Activated CD8-positive, alpha-beta T cell treated with anti-CD3 and anti-CD28 coated beads for 36 hours (primary cell): ENCODE measurements at regions not wholly inside any gene's neighbourhood (a gene's known extent, or its start where the extent isn't known, plus 50 kb on each side); places are given as distances from the start of the nearest gene placed in this dataset.
"Not testable (repeated sequence)": the region's sequence is repeated elsewhere in the genome, so short reads cannot be mapped to it uniquely, and the experiment has no call there.

Experiments
- ATAC-seq: fragments of 200-7000 bp; cut with Tn5 transposase; one replicate; pipeline ENCODE4 v1.10.0; 2021; ENCODE audit warnings: mild to moderate bottlenecking, moderate library complexity
- CTCF ChIA-PET: fragments of 350-600 bp; sonication (Branson Sonifier 250); formaldehyde crosslinking; loops from one replicate; lab custom pipeline; 2021; ENCODE audit warnings: antibody characterized with exemption; lab: Charles Lee
- POLR2A ChIA-PET: fragments of 350-600 bp; sonication (Branson Sonifier 250); formaldehyde crosslinking; loops from one replicate; lab custom pipeline; 2021; ENCODE audit warnings: antibody characterized with exemption; lab: Charles Lee
- DNase-seq: peaks from one replicate; pipeline ENCODE4 v3.0.0-alpha.2; 2020
- H3K27ac Mint-ChIP-seq: one replicate; pipeline ENCODE4 v1.8.0; 2021; ENCODE audit warnings: mild to moderate bottlenecking, mixed read lengths
- H3K27me3 Mint-ChIP-seq: one replicate; pipeline ENCODE4 v1.8.0; 2021; ENCODE audit warnings: mixed read lengths
- H3K36me3 Mint-ChIP-seq: one replicate; pipeline ENCODE4 v1.8.0; 2021; ENCODE audit warnings: low read depth, mixed read lengths
- H3K4me1 Mint-ChIP-seq: one replicate; pipeline ENCODE4 v1.8.0; 2021; ENCODE audit warnings: low read depth, mixed read lengths
- H3K4me3 Mint-ChIP-seq: one replicate; pipeline ENCODE4 v1.8.0; 2021; ENCODE audit warnings: mild to moderate bottlenecking, moderate library complexity, mixed read lengths
- H3K9me3 Mint-ChIP-seq: one replicate; pipeline ENCODE4 v1.8.0; 2021; ENCODE audit warnings: mixed read lengths
- intact Hi-C: fragments of 100-400 bp; cut with micrococcal nuclease; formaldehyde crosslinking; loops from one replicate; pipeline ENCODE4 v1.10.0; 2022
- TF ChIP-seq, protein P1 (sequence below): fragments of 200-600 bp; IDR thresholded peaks from one replicate; pipeline ENCODE4 v1.8.0; 2022; ENCODE audit warnings: antibody characterized with exemption, mild to moderate bottlenecking

- CTCF ChIA-PET, result no interaction called here
- POLR2A ChIA-PET, result no interaction called here
- intact Hi-C loops, result no loop called here
- H3K36me3 Mint-ChIP-seq, result no peaks in the 10 kb centered on the region
- ATAC-seq (no peak), DNase-seq (no peak)
- H3K27ac Mint-ChIP-seq, result no peak overlapping the region
- no peaks in the 10 kb centered on the region for H3K27me3 Mint-ChIP-seq
- H3K4me3 Mint-ChIP-seq, result no peak overlapping the region
- H3K9me3 Mint-ChIP-seq, result peaks cover 2% of the 10 kb centered on the region
- TF ChIP-seq, protein P1, sequence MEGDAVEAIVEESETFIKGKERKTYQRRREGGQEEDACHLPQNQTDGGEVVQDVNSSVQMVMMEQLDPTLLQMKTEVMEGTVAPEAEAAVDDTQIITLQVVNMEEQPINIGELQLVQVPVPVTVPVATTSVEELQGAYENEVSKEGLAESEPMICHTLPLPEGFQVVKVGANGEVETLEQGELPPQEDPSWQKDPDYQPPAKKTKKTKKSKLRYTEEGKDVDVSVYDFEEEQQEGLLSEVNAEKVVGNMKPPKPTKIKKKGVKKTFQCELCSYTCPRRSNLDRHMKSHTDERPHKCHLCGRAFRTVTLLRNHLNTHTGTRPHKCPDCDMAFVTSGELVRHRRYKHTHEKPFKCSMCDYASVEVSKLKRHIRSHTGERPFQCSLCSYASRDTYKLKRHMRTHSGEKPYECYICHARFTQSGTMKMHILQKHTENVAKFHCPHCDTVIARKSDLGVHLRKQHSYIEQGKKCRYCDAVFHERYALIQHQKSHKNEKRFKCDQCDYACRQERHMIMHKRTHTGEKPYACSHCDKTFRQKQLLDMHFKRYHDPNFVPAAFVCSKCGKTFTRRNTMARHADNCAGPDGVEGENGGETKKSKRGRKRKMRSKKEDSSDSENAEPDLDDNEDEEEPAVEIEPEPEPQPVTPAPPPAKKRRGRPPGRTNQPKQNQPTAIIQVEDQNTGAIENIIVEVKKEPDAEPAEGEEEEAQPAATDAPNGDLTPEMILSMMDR, result no peak
- H3K4me1 Mint-ChIP-seq, result no peaks in the 10 kb centered on the region
Observed at GRCh38 chr2:66109419-66109818, 325.5 kb upstream of the MEIS1 start.

- ATAC-seq (no peak), DNase-seq (no peak)
- Mint-ChIP-seq H3K4me1 (no peaks in the 10 kb centered on the region), H3K9me3 (peaks cover 2% of the 10 kb centered on the region), H3K4me3 (no peak overlapping the region), H3K27ac (no peak overlapping the region), H3K27me3 (no peaks in the 10 kb centered on the region), H3K36me3 (no peaks in the 10 kb centered on the region)
- CTCF ChIA-PET, result no interaction called here
- POLR2A ChIA-PET, result no interaction called here
- TF ChIP-seq, protein P1, result no peak
- intact Hi-C loops, result no loop called here
Observed at GRCh38 chr2:66105066-66105753, 329.7 kb upstream of the MEIS1 start.

DNA sequence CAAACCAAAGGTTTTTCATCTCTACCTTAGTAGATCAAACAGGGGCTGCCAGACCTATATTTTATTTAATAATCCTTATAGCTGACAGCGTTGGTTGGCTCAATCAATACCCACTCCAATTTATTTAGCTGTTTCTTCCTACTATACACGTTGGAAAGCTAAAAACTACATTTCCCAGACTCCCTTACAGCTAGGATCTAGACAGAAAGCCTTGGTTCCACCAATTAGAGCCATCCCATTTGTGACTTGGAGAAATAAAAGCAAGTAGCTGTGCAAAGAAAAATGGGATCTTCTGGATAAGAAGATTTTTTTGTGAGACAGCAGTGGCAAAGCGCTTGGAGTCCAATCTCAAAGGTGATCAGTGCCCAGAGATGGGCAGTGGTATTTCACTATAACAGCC is 331.3 kb upstream of the MEIS1 start:
- Mint-ChIP-seq H3K27me3 (no peaks in the 10 kb centered on the region), H3K27ac (no peak overlapping the region), H3K9me3 (no peaks in the 10 kb centered on the region), H3K4me1 (no peaks in the 10 kb centered on the region), H3K36me3 (no peaks in the 10 kb centered on the region), H3K4me3 (no peak overlapping the region)
- ATAC-seq, result no peak
- intact Hi-C loops, result no loop called here
- ChIA-PET POLR2A (no interaction called here), CTCF (no interaction called here)
- no peak for DNase-seq
- TF ChIP-seq, protein P1, result no peak

GRCh38 chr2:66101206-66101605 is 333.7 kb upstream of the MEIS1 start:
- H3K27ac Mint-ChIP-seq, result no peak overlapping the region
- ChIA-PET POLR2A (no interaction called here), CTCF (no interaction called here)
- H3K27me3 Mint-ChIP-seq, result no peaks in the 10 kb centered on the region
- intact Hi-C loops, result no loop called here
- TF ChIP-seq, protein P1, result no peak
- no peak overlapping the region for H3K4me3 Mint-ChIP-seq
- no peaks in the 10 kb centered on the region for H3K36me3 Mint-ChIP-seq
- H3K9me3 Mint-ChIP-seq, result no peaks in the 10 kb centered on the region
- DNase-seq, result no peak
- no peaks in the 10 kb centered on the region for H3K4me1 Mint-ChIP-seq
- no peak for ATAC-seq

DNA sequence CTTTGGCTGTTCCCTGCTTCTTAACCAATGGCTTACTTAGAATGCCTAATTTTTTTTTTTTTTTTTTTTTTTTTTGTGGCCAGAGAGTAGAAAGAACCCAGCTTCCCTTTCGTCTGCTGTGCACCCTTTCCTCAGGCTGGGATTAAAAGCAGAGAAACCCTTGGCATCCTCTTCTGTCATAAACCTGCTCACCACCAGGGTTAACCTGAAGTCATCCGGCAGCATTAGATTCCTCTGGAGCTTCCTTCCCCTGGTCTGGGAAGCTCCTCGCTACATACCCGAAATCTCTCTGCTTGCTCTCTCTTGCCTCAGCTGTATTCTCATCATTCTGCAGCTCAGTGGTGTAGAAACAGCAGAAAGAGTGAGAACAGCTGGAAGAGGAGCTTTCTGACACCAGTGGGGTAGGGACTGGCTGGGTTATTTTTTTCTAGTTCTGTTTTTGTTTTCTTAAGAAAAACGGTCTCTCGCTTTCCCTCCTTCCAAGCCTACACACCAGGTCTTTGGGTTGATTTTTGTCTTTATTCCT is 339.0 kb upstream of the MEIS1 start:
- TF ChIP-seq, protein P1, result no peak
- Mint-ChIP-seq H3K9me3 (no peaks in the 10 kb centered on the region), H3K36me3 (no peaks in the 10 kb centered on the region), H3K27me3 (no peaks in the 10 kb centered on the region), H3K27ac (no peak overlapping the region), H3K4me1 (no peaks in the 10 kb centered on the region), H3K4me3 (no peak overlapping the region)
- ChIA-PET POLR2A (no interaction called here), CTCF (no interaction called here)
- no peak for DNase-seq
- intact Hi-C loops, result no loop called here
- ATAC-seq, result no peak

DNA sequence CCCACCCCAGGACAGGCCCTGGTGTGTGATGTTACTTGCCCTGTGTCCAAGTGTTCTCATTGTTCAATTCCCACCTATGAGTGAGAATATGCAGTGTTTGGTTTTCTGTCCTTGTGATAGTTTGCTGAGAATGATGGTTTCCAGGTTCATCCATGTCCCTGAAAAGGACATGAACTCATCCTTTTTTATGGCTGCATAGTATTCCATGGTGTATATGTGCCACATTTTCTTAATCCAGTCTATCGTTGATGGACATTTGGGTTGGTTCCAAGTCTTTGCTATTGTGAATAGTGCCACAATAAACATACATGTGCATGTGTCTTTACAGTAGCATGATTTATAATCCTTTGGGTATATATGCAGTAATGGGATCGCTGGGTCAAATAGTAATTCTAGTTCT is 340.2 kb upstream of the MEIS1 start:
- H3K36me3 Mint-ChIP-seq, H3K27ac Mint-ChIP-seq, CTCF ChIA-PET, intact Hi-C loops, H3K4me3 Mint-ChIP-seq, DNase-seq, POLR2A ChIA-PET, H3K9me3 Mint-ChIP-seq, ATAC-seq, H3K4me1 Mint-ChIP-seq, H3K27me3 Mint-ChIP-seq: not testable (repeated sequence)
